ENCODE measurements at regions not wholly inside any gene's neighbourhood (a gene's known extent, or its start where the extent isn't known, plus 50 kb on each side); places are given as distances from the start of the nearest gene placed in this dataset.

DNA sequence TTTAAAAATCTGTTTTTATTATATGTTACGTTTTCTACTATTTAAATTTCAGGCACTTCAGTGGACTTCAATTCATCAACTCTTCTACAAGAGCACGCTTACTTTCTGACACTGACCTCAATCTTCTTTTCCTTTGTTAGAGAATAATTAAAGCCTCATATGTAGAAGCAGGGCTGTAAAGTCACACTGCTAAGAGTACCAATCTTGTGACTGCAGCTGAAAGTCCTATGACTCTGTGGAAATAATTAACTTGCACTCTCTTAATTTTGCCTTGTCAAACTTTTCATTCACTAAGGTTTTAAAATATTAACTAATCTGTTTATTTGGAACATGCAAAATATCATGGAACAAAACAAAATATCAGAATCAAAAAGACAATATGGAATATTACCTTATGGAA lies 498.1 kb downstream of the PCDH10 start:
- Histone ChIP-seq H3K4me3 (ENCODE audit: low read depth, low read length) (no peak overlapping the region), H3K9me3 (ENCODE audit: control insufficient read depth, insufficient read depth, low read depth, low read length) (no peaks in the 10 kb centered on the region), H3K4me1 (ENCODE audit: control insufficient read depth, insufficient read depth, low read length) (no peaks in the 10 kb centered on the region), H3K36me3 (ENCODE audit: control insufficient read depth in 2 of 2, insufficient read depth in 1 of 2, low read length in 2 of 2) (no peaks in the 10 kb centered on the region), H3K27ac (ENCODE audit: extremely low read depth, low read depth, low read length) (no peak overlapping the region)
- TF ChIP-seq ZNF629 (tag by site-specific recombination; IDR thresholded peaks at IDR 0.05) = no peak
- TF ChIP-seq ZSCAN30 (tag by site-specific recombination; IDR thresholded peaks at IDR 0.05) = no peak
- no peak for TF ChIP-seq ZNF677 (tag by site-specific recombination; IDR thresholded peaks at IDR 0.05)
- TF ChIP-seq ZNF768 (tag by site-specific recombination; IDR thresholded peaks at IDR 0.05) = no peak
- TF ChIP-seq ZNF391 (tag by site-specific recombination; IDR thresholded peaks at IDR 0.05; ENCODE audit: borderline replicate concordance, low read depth) = no peak
- TF ChIP-seq ZNF664 (tag by site-specific recombination; IDR thresholded peaks at IDR 0.05) = no peak
- TF ChIP-seq ZNF544 (tag by site-specific recombination; IDR thresholded peaks at IDR 0.05) = no peak
- no peak for TF ChIP-seq WT1 (tag by site-specific recombination; IDR thresholded peaks at IDR 0.05)
- TF ChIP-seq, protein P1, sequence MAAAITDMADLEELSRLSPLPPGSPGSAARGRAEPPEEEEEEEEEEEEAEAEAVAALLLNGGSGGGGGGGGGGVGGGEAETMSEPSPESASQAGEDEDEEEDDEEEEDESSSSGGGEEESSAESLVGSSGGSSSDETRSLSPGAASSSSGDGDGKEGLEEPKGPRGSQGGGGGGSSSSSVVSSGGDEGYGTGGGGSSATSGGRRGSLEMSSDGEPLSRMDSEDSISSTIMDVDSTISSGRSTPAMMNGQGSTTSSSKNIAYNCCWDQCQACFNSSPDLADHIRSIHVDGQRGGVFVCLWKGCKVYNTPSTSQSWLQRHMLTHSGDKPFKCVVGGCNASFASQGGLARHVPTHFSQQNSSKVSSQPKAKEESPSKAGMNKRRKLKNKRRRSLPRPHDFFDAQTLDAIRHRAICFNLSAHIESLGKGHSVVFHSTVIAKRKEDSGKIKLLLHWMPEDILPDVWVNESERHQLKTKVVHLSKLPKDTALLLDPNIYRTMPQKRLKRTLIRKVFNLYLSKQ (tag by site-specific recombination; IDR thresholded peaks at IDR 0.05; ENCODE audit: borderline replicate concordance) = no peak
- no peak for TF ChIP-seq OVOL3 (tag by site-specific recombination; IDR thresholded peaks at IDR 0.05)
- TF ChIP-seq ZNF2 (tag by site-specific recombination; IDR thresholded peaks at IDR 0.05) = no peak
- TF ChIP-seq ZBTB8A (tag by site-specific recombination; IDR thresholded peaks at IDR 0.05) = no peak
- TF ChIP-seq ZNF560 (tag by site-specific recombination; IDR thresholded peaks at IDR 0.05; ENCODE audit: borderline replicate concordance) = no peak
- ChIA-PET CTCF (no interaction called here), POLR2A (no interaction called here)

DNA sequence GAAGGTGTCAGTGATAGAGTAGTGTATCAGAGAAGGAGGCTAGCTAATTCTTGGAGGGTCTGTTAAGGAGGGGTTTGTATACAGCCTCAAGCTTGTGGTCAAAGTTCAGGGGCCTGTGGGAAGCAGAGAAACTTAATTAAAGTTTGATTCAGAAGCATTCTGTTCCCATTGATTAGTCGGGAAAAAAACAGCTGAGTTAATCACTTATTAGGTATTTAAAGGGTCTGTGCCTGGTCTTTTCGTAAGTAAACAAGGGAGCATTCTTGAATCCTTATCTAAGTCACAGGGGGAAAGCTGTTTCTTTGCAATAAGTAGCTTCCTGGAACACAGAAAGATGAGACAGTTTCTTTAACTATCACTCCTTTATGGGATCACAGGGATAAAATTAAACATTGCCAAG lies 492.1 kb downstream of the PCDH10 start:
- no peaks in the 10 kb centered on the region for H3K36me3 ChIP-seq (ENCODE audit: control insufficient read depth in 2 of 2, insufficient read depth in 1 of 2, low read length in 2 of 2)
- H3K27ac ChIP-seq (ENCODE audit: extremely low read depth, low read depth, low read length) = no peak overlapping the region
- no peaks in the 10 kb centered on the region for H3K4me1 ChIP-seq (ENCODE audit: control insufficient read depth, insufficient read depth, low read length)
- POLR2A ChIA-PET = no interaction called here
- CTCF ChIA-PET = no interaction called here
- no peak overlapping the region for H3K4me3 ChIP-seq (ENCODE audit: low read depth, low read length)
- no peak for TF ChIP-seq ZNF677 (tag by site-specific recombination; IDR thresholded peaks at IDR 0.05)
- no peak for TF ChIP-seq GLIS1 (tag by site-specific recombination; IDR thresholded peaks at IDR 0.05)
- TF ChIP-seq ZNF776 (tag by site-specific recombination; IDR thresholded peaks at IDR 0.05; ENCODE audit: borderline replicate concordance) = no peak
- TF ChIP-seq ZNF830 (tag by site-specific recombination; IDR thresholded peaks at IDR 0.05; ENCODE audit: low read depth) = no peak
- TF ChIP-seq ZNF701 (tag by site-specific recombination; IDR thresholded peaks at IDR 0.05) = no peak
- TF ChIP-seq ZNF837 (tag by site-specific recombination; IDR thresholded peaks at IDR 0.05) = no peak
- TF ChIP-seq, protein P2, sequence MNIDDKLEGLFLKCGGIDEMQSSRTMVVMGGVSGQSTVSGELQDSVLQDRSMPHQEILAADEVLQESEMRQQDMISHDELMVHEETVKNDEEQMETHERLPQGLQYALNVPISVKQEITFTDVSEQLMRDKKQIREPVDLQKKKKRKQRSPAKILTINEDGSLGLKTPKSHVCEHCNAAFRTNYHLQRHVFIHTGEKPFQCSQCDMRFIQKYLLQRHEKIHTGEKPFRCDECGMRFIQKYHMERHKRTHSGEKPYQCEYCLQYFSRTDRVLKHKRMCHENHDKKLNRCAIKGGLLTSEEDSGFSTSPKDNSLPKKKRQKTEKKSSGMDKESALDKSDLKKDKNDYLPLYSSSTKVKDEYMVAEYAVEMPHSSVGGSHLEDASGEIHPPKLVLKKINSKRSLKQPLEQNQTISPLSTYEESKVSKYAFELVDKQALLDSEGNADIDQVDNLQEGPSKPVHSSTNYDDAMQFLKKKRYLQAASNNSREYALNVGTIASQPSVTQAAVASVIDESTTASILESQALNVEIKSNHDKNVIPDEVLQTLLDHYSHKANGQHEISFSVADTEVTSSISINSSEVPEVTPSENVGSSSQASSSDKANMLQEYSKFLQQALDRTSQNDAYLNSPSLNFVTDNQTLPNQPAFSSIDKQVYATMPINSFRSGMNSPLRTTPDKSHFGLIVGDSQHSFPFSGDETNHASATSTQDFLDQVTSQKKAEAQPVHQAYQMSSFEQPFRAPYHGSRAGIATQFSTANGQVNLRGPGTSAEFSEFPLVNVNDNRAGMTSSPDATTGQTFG (tag by site-specific recombination; IDR thresholded peaks at IDR 0.05; ENCODE audit: borderline replicate concordance) = no peak
- TF ChIP-seq ZNF561 (tag by site-specific recombination; IDR thresholded peaks at IDR 0.05; ENCODE audit: borderline replicate concordance) = no peak
- TF ChIP-seq ZNF223 (tag by site-specific recombination; IDR thresholded peaks at IDR 0.05) = no peak
- no peak for TF ChIP-seq ZNF560 (tag by site-specific recombination; IDR thresholded peaks at IDR 0.05; ENCODE audit: borderline replicate concordance)
- no peaks in the 10 kb centered on the region for H3K9me3 ChIP-seq (ENCODE audit: control insufficient read depth, insufficient read depth, low read depth, low read length)
